Activated CD4-positive, alpha-beta T cell treated with anti-CD3 and anti-CD28 coated beads, Interleukin-2, amount 50 U/mL, for 1 hour (primary cell): ENCODE measurements at regions not wholly inside any gene's neighbourhood (a gene's known extent, or its start where the extent isn't known, plus 50 kb on each side); places are given as distances from the start of the nearest gene placed in this dataset.
"Not testable (repeated sequence)": the region's sequence is repeated elsewhere in the genome, so short reads cannot be mapped to it uniquely, and the experiment has no call there.

ENCODE experiments used
- DNase-seq: peaks from one replicate; pipeline ENCODE4 v3.0.0-alpha.2; 2020

GRCh38 chr2:220371211-220371610 lies 743.8 kb downstream of the SLC4A3 start:
- DNase-seq: no peak

- no peak for DNase-seq
These were observed 746.4 kb downstream of the SLC4A3 start for GRCh38 chr2:220373878-220374277.

GRCh38 chr2:220374282-220374681 lies 746.9 kb downstream of the SLC4A3 start:
- DNase-seq: no peak

GRCh38 chr2:220377482-220378155 lies 750.2 kb downstream of the SLC4A3 start:
- DNase-seq: no peak

- not testable (repeated sequence) for DNase-seq
These were observed 760.3 kb downstream of the SLC4A3 start for GRCh38 chr2:220387758-220388157.

GRCh38 chr2:220393711-220394110 lies 766.3 kb downstream of the SLC4A3 start:
- DNase-seq: no peak

- no peak for DNase-seq
These were observed 767.0 kb downstream of the SLC4A3 start for GRCh38 chr2:220394433-220394832.

- DNase-seq: no peak
These were observed 768.9 kb downstream of the SLC4A3 start for GRCh38 chr2:220396287-220396686.

- DNase-seq: no peak
These were observed 782.9 kb downstream of the SLC4A3 start for GRCh38 chr2:220410296-220410695.

- no peak for DNase-seq
These were observed 790.1 kb downstream of the SLC4A3 start for GRCh38 chr2:220417503-220417902.

GRCh38 chr2:220419647-220420046 lies 792.2 kb downstream of the SLC4A3 start:
- DNase-seq: no peak

GRCh38 chr2:220420820-220421219 lies 793.4 kb downstream of the SLC4A3 start:
- no peak for DNase-seq

GRCh38 chr2:220422676-220423075 lies 795.2 kb downstream of the SLC4A3 start:
- DNase-seq: no peak

- no peak for DNase-seq
These were observed 797.1 kb downstream of the SLC4A3 start for GRCh38 chr2:220424561-220424960.

GRCh38 chr2:220432645-220433044 lies 805.2 kb downstream of the SLC4A3 start:
- DNase-seq: no peak

GRCh38 chr2:220433131-220433530 lies 805.7 kb downstream of the SLC4A3 start:
- DNase-seq: no peak

GRCh38 chr2:220434385-220434784 lies 807.0 kb downstream of the SLC4A3 start:
- no peak for DNase-seq

- no peak for DNase-seq
These were observed 810.5 kb downstream of the SLC4A3 start for GRCh38 chr2:220437938-220438337.

GRCh38 chr2:220440731-220441130 lies 813.3 kb downstream of the SLC4A3 start:
- no peak for DNase-seq

- no peak for DNase-seq
These were observed 814.0 kb downstream of the SLC4A3 start for GRCh38 chr2:220441404-220441803.

- DNase-seq: no peak
These were observed 814.6 kb downstream of the SLC4A3 start for GRCh38 chr2:220442012-220442411.

GRCh38 chr2:220445429-220446105 lies 818.1 kb downstream of the SLC4A3 start:
- no peak for DNase-seq

GRCh38 chr2:220446106-220446712 lies 818.8 kb downstream of the SLC4A3 start:
- DNase-seq: no peak

- DNase-seq: no peak
These were observed 823.4 kb downstream of the SLC4A3 start for GRCh38 chr2:220450846-220451245.
